ENCODE measurements at regions not wholly inside any gene's neighbourhood (a gene's known extent, or its start where the extent isn't known, plus 50 kb on each side); places are given as distances from the start of the nearest gene placed in this dataset.

- no peak for TF ChIP-seq CTCF (IDR thresholded peaks at IDR 0.05)
- no peak for TF ChIP-seq POLR2A (IDR thresholded peaks at IDR 0.05)
These were observed 60.8 kb downstream of the MSX2 start for GRCh38 chr5:174785120-174785680.

Data from esophagus squamous epithelium (tissue), 4 donors.